ENCODE measurements at regions not wholly inside any gene's neighbourhood (a gene's known extent, or its start where the extent isn't known, plus 50 kb on each side); places are given as distances from the start of the nearest gene placed in this dataset.

GRCh38 chr20:57790176-57790575 lies 80.4 kb upstream of the PMEPA1 start:
- DNase-seq (ENCODE audit: insufficient read length, low spot score) (no peak), FAIRE-seq (no peak)
- TF ChIP-seq CTCF (IDR thresholded peaks at IDR 0.05; ENCODE audit: insufficient read depth, missing control alignments), result no peak

- no peak for TF ChIP-seq CTCF (IDR thresholded peaks at IDR 0.05; ENCODE audit: insufficient read depth, missing control alignments)
- no peak for DNase-seq (ENCODE audit: insufficient read length, low spot score)
- no peak for FAIRE-seq
Observed at GRCh38 chr20:57788936-57789613, 79.3 kb upstream of the PMEPA1 start.

GRCh38 chr20:57787990-57788781 lies 78.4 kb upstream of the PMEPA1 start:
- no peak for TF ChIP-seq CTCF (IDR thresholded peaks at IDR 0.05; ENCODE audit: insufficient read depth, missing control alignments)
- no peak for DNase-seq (ENCODE audit: insufficient read length, low spot score)
- no peak for FAIRE-seq

- no peak for TF ChIP-seq CTCF (IDR thresholded peaks at IDR 0.05; ENCODE audit: insufficient read depth, missing control alignments)
- FAIRE-seq (no peak), DNase-seq (ENCODE audit: insufficient read length, low spot score) (no peak)
Observed at GRCh38 chr20:57787151-57787989, 77.6 kb upstream of the PMEPA1 start.

GRCh38 chr20:57786304-57786932 lies 76.6 kb upstream of the PMEPA1 start:
- DNase-seq (ENCODE audit: insufficient read length, low spot score) (no peak), FAIRE-seq (no peak)

GRCh38 chr20:57785720-57786119 lies 75.9 kb upstream of the PMEPA1 start:
- FAIRE-seq (no peak), DNase-seq (ENCODE audit: insufficient read length, low spot score) (no peak)
- no peak for TF ChIP-seq CTCF (IDR thresholded peaks at IDR 0.05; ENCODE audit: insufficient read depth, missing control alignments)

More at GRCh38 chr20:57786304-57786932, 76.6 kb upstream of the PMEPA1 start:
- TF ChIP-seq CTCF (IDR thresholded peaks at IDR 0.05; ENCODE audit: insufficient read depth, missing control alignments), result no peak
